Heart right ventricle (tissue), 16 donors: ENCODE measurements at regions not wholly inside any gene's neighbourhood (a gene's known extent, or its start where the extent isn't known, plus 50 kb on each side); places are given as distances from the start of the nearest gene placed in this dataset.

Source experiments
- ATAC-seq, 8 donors: fragments of 200-7000 bp; cut with Tn5 transposase; one replicate each; pipeline ENCODE4 v1.9.1; 2020; ENCODE audit warnings: mild to moderate bottlenecking in 8 of 8, moderate library complexity in 8 of 8, moderate number of reproducible peaks in 1 of 8
- DNase-seq, 2 donors: peaks; one replicate each; pipeline ENCODE4 v3.0.0-alpha.2; 2020
- H3K27ac ChIP-seq, 10 donors: fragments of 200-600 bp; sonication (generic) in 2 of 10; one replicate each; pipeline versions ENCODE4 v1.5.0 to v1.8.0; 2020 to 2022; ENCODE audit warnings: mild to moderate bottlenecking in 3 of 10
- H3K27me3 ChIP-seq, 7 donors: fragments of 200-600 bp; one replicate each; pipeline ENCODE4 v1.8.0; 2021 to 2022; ENCODE audit warnings: mild to moderate bottlenecking in 2 of 7
- H3K36me3 ChIP-seq, 9 donors: fragments of 200-600 bp; sonication (generic) in 1 of 9; one replicate each; pipeline versions ENCODE4 v1.5.0 to v1.8.0; 2020 to 2022; ENCODE audit warnings: mild to moderate bottlenecking in 2 of 9
- H3K4me1 ChIP-seq, 9 donors: fragments of 200-600 bp; sonication (generic) in 1 of 9; one replicate each; pipeline versions ENCODE4 v1.5.0 to v1.8.0; 2020 to 2022; ENCODE audit warnings: mild to moderate bottlenecking in 4 of 9
- H3K4me3 ChIP-seq, 10 donors: fragments of 200-600 bp; sonication (generic) in 2 of 10; one replicate each; pipeline versions ENCODE4 v1.5.0 to v1.8.0; 2020 to 2022; ENCODE audit warnings: mild to moderate bottlenecking in 7 of 10, moderate library complexity in 2 of 10
- H3K9me3 ChIP-seq, 11 donors: fragments of 200-600 bp in 10 of 11; sonication (generic) in 2 of 11; one replicate each; pipeline versions ENCODE4 v1.5.0 to v1.8.0; 2013 to 2022; ENCODE audit warnings: mild to moderate bottlenecking in 2 of 11, control low read depth in 1 of 11, moderate library complexity in 1 of 11
- WGBS, 2 donors: extraction: QIAGEN DNeasy Blood & Tissue Kit; methylation state at CpG; one replicate each; pipeline ENCODE4 v1.1.7; 2013; ENCODE audit warnings: inconsistent platforms in 1 of 2; 5-methylcytosine and 5-hydroxymethylcytosine counted together
- intact Hi-C, 10 donors: fragments of 100-400 bp; cut with DNase I; formaldehyde crosslinking; loops; one replicate each; pipeline versions ENCODE4 v1.11.1 to v1.14.2; 2022
- TF ChIP-seq, protein P1 (sequence below), 9 donors: fragments of 200-600 bp; sonication (generic) in 2 of 9; IDR thresholded peaks; one replicate each; pipeline versions ENCODE4 v1.5.0 to v1.8.0; 2021 to 2022; ENCODE audit warnings: antibody characterized with exemption in 9 of 9, mild to moderate bottlenecking in 5 of 9, moderate library complexity in 1 of 9
- donor health status: Arrhythmogenic right ventricular cardiomyopathy.
- donor health status: ischemic (EF 13 %, LVEDD 7.1; RV severe dilation, severe dysfunction).
- donor health status: healthy with polysubstance abuse.
- donor health status: DM: no; HTN: yes; CAD: no.
- donor health status: DM: no; HTN: no; CAD: no.
- donor health status: ischemic (EF 25% LVEDD 6.9; RV normal size, moderate dysfunction).
- donor health status: ischemic (EF 25% LVEDD 5.7; RV mildly dilated, moderate dysfunction).
- donor health status: healthy.
- donor health status: DM: yes; HTN: yes; CAD: no.
- donor health status: Ischemic cardiomyopathy.
- donor health status: ischemic (EF 35%, LVEDD 5.7; RV mildly dilated, moderate dysfunction).
- donor health status: nonischemic (EF 11% LVEDD 7.7; RV severe dilation, severe dysfunction).
- donor health status: DM: yes; HTN: yes; CAD: no.
- donor health status: PGD.
- donor health status: ischemic (EF 29% LVEDD 5.4; RV normal size, mild dysfunction).
- donor health status: nonischemic (EF 23%, LVEDD 6.1; RV moderate dilation, normal function).

DNA sequence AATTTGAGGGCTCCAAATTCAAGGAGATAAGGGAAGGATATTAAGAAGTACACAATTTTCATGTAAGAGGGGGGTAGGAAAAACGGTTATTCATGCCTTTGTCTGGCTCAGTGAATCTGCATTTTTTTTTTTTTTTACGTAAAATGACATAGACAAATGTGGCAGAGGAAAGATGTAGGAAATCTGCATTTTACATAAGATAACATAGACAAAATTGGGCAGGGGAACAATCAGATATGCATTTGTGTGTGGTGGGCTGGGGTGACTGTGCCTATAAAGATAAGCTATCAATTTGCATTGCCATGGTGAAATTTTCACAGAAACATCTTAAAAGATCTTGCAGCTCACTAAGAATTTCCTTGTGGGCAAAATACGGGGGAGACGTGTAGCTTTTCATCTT is 92.7 kb upstream of the GPR141 start:
- TF ChIP-seq, protein P1, sequence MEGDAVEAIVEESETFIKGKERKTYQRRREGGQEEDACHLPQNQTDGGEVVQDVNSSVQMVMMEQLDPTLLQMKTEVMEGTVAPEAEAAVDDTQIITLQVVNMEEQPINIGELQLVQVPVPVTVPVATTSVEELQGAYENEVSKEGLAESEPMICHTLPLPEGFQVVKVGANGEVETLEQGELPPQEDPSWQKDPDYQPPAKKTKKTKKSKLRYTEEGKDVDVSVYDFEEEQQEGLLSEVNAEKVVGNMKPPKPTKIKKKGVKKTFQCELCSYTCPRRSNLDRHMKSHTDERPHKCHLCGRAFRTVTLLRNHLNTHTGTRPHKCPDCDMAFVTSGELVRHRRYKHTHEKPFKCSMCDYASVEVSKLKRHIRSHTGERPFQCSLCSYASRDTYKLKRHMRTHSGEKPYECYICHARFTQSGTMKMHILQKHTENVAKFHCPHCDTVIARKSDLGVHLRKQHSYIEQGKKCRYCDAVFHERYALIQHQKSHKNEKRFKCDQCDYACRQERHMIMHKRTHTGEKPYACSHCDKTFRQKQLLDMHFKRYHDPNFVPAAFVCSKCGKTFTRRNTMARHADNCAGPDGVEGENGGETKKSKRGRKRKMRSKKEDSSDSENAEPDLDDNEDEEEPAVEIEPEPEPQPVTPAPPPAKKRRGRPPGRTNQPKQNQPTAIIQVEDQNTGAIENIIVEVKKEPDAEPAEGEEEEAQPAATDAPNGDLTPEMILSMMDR (IDR thresholded peaks at IDR 0.05), result no peak
- no peak overlapping the region for H3K27ac ChIP-seq
- peaks cover 0 to under 1% (median 0%) of the 10 kb centered on the region in 9 donors for H3K4me1 ChIP-seq
- 62 to 67% methylated on average over 4 of the region's 4 CpGs for WGBS, 2 donors
- ATAC-seq (no peak), DNase-seq (no peak)
- H3K9me3 ChIP-seq, result peaks cover 0 to 18% (median 0%) of the 10 kb centered on the region in 11 donors
- no peaks in the 10 kb centered on the region for H3K27me3 ChIP-seq
- no peaks in the 10 kb centered on the region for H3K36me3 ChIP-seq
- intact Hi-C loops, result no loop called here
- H3K4me3 ChIP-seq, result no peak overlapping the region

DNA sequence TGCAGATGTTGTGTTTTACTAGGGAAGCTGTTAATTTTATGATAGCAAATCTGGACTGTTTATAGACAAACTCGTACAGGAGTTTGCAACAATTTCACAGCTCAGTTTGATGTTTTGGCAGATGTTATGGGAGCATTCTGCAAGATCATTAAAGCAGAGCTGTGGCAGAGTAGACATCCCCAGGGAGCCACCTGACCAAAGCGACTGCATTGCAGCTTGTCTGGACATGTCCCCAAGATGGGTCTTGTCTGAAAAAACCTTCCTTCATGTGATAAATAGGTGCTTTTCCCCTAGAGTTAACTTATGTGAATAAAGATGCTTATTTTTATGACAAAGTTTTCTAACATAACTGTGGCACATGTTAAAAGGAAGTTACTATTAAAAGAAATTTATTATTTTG is 91.2 kb upstream of the GPR141 start:
- no peak overlapping the region for H3K27ac ChIP-seq
- H3K36me3 ChIP-seq, result no peaks in the 10 kb centered on the region
- H3K4me1 ChIP-seq, result no peaks in the 10 kb centered on the region
- H3K4me3 ChIP-seq, result no peak overlapping the region
- no peak for DNase-seq
- intact Hi-C loops, result no loop called here
- WGBS, 2 donors, result 74 to 79% methylated on average over 2 of the region's 2 CpGs
- ATAC-seq, result no peak
- no peaks in the 10 kb centered on the region for H3K27me3 ChIP-seq
- TF ChIP-seq, protein P1 (IDR thresholded peaks at IDR 0.05), result no peak
- peaks cover 0 to 32% (median 2%) of the 10 kb centered on the region in 11 donors for H3K9me3 ChIP-seq

DNA sequence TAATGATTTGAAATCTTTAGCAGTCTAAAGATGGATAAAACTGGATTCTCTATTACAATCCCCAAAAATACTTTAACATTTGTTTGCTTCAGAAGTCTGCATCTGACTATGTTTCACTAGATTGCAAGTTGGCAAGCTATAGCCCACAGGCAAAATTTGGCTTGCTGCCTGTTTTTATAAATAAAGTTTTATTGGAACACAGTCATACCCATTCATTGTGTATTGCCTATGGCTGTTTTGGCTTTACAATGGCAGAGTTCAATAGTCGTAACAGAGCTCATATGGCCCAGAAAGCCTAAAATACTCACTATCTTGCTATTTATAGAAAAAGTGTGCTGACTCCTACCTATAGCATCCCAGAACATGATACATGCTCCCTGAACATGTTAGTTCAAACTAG is 89.0 kb upstream of the GPR141 start:
- peaks cover 0 to 29% (median 2%) of the 10 kb centered on the region in 11 donors for H3K9me3 ChIP-seq
- no peaks in the 10 kb centered on the region for H3K4me1 ChIP-seq
- H3K4me3 ChIP-seq, result no peak overlapping the region
- ATAC-seq (no peak), DNase-seq (no peak)
- WGBS, 2 donors, result 92 to 97% methylated on average over 1 of the region's 1 CpG
- no peaks in the 10 kb centered on the region for H3K27me3 ChIP-seq
- intact Hi-C loops, result no loop called here
- H3K27ac ChIP-seq, result no peak overlapping the region
- TF ChIP-seq, protein P1 (IDR thresholded peaks at IDR 0.05), result no peak
- H3K36me3 ChIP-seq, result no peaks in the 10 kb centered on the region

DNA sequence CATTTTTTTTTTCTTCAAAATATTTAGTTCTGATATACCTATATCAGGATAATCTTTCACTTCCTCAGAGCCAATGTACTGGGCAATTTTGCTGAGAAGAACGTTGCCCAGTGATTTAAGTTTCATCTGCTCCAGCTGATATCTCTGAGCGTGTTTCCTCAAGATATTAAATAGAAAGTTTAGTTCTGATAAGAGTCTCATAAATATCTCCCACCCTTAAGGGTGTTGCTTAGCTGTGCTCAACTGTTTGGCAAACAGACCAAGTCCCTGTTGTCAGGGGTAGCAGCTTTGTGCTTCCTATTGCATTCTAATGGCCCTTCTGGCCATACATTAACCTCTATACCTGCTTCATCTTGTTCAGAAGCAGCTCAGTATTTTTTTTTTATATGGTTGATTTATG is 84.7 kb upstream of the GPR141 start:
- WGBS, 2 donors, result 14 to 25% methylated on average over 2 of the region's 2 CpGs
- Histone ChIP-seq H3K9me3 (peaks cover 0 to 29% (median 2%) of the 10 kb centered on the region in 11 donors), H3K27me3 (no peaks in the 10 kb centered on the region), H3K27ac (no peak overlapping the region), H3K4me3 (no peak overlapping the region), H3K36me3 (no peaks in the 10 kb centered on the region), H3K4me1 (no peaks in the 10 kb centered on the region)
- ATAC-seq (no peak), DNase-seq (no peak)
- intact Hi-C loops, result no loop called here
- TF ChIP-seq, protein P1 (IDR thresholded peaks at IDR 0.05), result no peak
